GM21526 (cell line): ENCODE measurements at regions not wholly inside any gene's neighbourhood (a gene's known extent, or its start where the extent isn't known, plus 50 kb on each side); places are given as distances from the start of the nearest gene placed in this dataset.
"Not testable (repeated sequence)": the region's sequence is repeated elsewhere in the genome, so short reads cannot be mapped to it uniquely, and the experiment has no call there.

Experiments
- ATAC-seq: cut with Tn5 transposase; IDR thresholded peaks from one replicate; pipeline ENCODE4 v1.9.1; 2021; ENCODE audit warnings: moderate library complexity; ENCODE audit not compliant: unreplicated experiment, low FRiP score

GRCh38 chr13:81658598-81659370 is 1317.9 kb upstream of the SPRY2 start:
- no peak for ATAC-seq

GRCh38 chr13:81639984-81640582 is 1299.2 kb upstream of the SPRY2 start:
- ATAC-seq = no peak

- ATAC-seq = no peak
Observed at GRCh38 chr13:81637457-81637856, 1296.5 kb upstream of the SPRY2 start.

GRCh38 chr13:81636120-81636519 is 1295.2 kb upstream of the SPRY2 start:
- no peak for ATAC-seq

GRCh38 chr13:81615031-81615430 is 1274.1 kb upstream of the SPRY2 start:
- no peak for ATAC-seq

- no peak for ATAC-seq
Observed at GRCh38 chr13:81610644-81611043, 1269.7 kb upstream of the SPRY2 start.

- ATAC-seq = no peak
Observed at GRCh38 chr13:81609335-81609734, 1268.4 kb upstream of the SPRY2 start.

GRCh38 chr13:81606074-81606473 is 1265.1 kb upstream of the SPRY2 start:
- no peak for ATAC-seq

GRCh38 chr13:81602241-81602640 is 1261.3 kb upstream of the SPRY2 start:
- ATAC-seq = no peak

- ATAC-seq = no peak
Observed at GRCh38 chr13:81597101-81597500, 1256.2 kb upstream of the SPRY2 start.

GRCh38 chr13:81596224-81596753 is 1255.4 kb upstream of the SPRY2 start:
- no peak for ATAC-seq

- no peak for ATAC-seq
Observed at GRCh38 chr13:81591528-81592220, 1250.7 kb upstream of the SPRY2 start.

- ATAC-seq = no peak
Observed at GRCh38 chr13:81582381-81582780, 1241.5 kb upstream of the SPRY2 start.

GRCh38 chr13:81577601-81578195 is 1236.8 kb upstream of the SPRY2 start:
- no peak for ATAC-seq

GRCh38 chr13:81568824-81569223 is 1227.9 kb upstream of the SPRY2 start:
- ATAC-seq = no peak

GRCh38 chr13:81565849-81566248 is 1224.9 kb upstream of the SPRY2 start:
- ATAC-seq = no peak

- no peak for ATAC-seq
Observed at GRCh38 chr13:81563091-81563490, 1222.2 kb upstream of the SPRY2 start.

GRCh38 chr13:81562598-81562997 is 1221.7 kb upstream of the SPRY2 start:
- ATAC-seq = no peak

- no peak for ATAC-seq
Observed at GRCh38 chr13:81551036-81551435, 1210.1 kb upstream of the SPRY2 start.

- not testable (repeated sequence) for ATAC-seq
Observed at GRCh38 chr13:81546294-81546693, 1205.4 kb upstream of the SPRY2 start.

GRCh38 chr13:81540777-81541176 is 1199.9 kb upstream of the SPRY2 start:
- ATAC-seq = no peak
